ENCODE measurements at regions not wholly inside any gene's neighbourhood (a gene's known extent, or its start where the extent isn't known, plus 50 kb on each side); places are given as distances from the start of the nearest gene placed in this dataset.

DNA sequence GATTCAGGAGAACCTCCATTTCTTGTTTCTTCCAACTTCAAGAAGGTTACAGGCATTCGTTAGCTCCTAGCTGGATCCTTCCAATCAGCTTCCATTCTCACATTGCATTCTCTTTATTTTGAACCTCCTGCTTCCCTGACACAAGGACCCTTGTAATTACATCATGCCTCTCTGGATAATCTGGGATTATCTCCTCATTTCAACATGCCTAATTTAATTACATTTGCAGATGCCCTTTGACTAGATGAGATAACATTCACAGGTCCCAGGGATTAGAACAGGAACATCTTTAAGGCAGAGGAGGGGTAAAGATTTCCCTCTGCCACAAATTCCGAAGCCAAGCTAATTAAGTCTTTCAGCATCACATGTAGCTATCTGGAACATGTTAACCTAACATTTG, 753.8 kb upstream of the PCDH7 start:
- H3F3A ChIP-seq (ENCODE audit: insufficient read depth, low read length, poor library complexity, severe bottlenecking) = no peaks in the 10 kb centered on the region
- no peak overlapping the region for H3K4me3 ChIP-seq (ENCODE audit: low read length)
- H4K20me1 ChIP-seq (ENCODE audit: insufficient read depth) = no peaks in the 10 kb centered on the region
- H3K9me3 ChIP-seq (ENCODE audit: low read length) = no peaks in the 10 kb centered on the region
- H2AFZ ChIP-seq (ENCODE audit: low read depth, low read length) = no peak overlapping the region
- H3K36me3 ChIP-seq (ENCODE audit: insufficient read depth, low read length) = no peaks in the 10 kb centered on the region
- H3K4me2 ChIP-seq (ENCODE audit: low read length) = no peak overlapping the region
- no peak overlapping the region for H3K27ac ChIP-seq (ENCODE audit: low read length)
- H3K27me3 ChIP-seq (ENCODE audit: insufficient read depth, low read depth, low read length) = no peaks in the 10 kb centered on the region
- no peaks in the 10 kb centered on the region for H3K9me2 ChIP-seq (ENCODE audit: insufficient read depth, low read length)
- H3K79me2 ChIP-seq (replicated peaks; ENCODE audit: insufficient read depth, low read length) = no peaks in the 10 kb centered on the region
- no peak overlapping the region for H3K9ac ChIP-seq (ENCODE audit: low read length)
- TF ChIP-seq RAD21 (conservative IDR thresholded peaks at IDR 0.05) = no peak
- no peak for TF ChIP-seq EP300 (conservative IDR thresholded peaks at IDR 0.05; ENCODE audit: poor library complexity, severe bottlenecking)
- TF ChIP-seq TAF1 (IDR thresholded peaks at IDR 0.05; ENCODE audit: low read depth) = no peak

GRCh38 chr4:29970626-29971025, 749.5 kb upstream of the PCDH7 start:
- H3K27ac ChIP-seq (ENCODE audit: low read length) = no peak overlapping the region
- no peaks in the 10 kb centered on the region for H3K27me3 ChIP-seq (ENCODE audit: insufficient read depth, low read depth, low read length)
- no peaks in the 10 kb centered on the region for H3K9me3 ChIP-seq (ENCODE audit: low read length)
- no peak overlapping the region for H3K4me2 ChIP-seq (ENCODE audit: low read length)
- no peaks in the 10 kb centered on the region for H3K79me2 ChIP-seq (replicated peaks; ENCODE audit: insufficient read depth, low read length)
- H3K9ac ChIP-seq (ENCODE audit: low read length) = no peak overlapping the region
- H3K36me3 ChIP-seq (ENCODE audit: insufficient read depth, low read length) = no peaks in the 10 kb centered on the region
- no peaks in the 10 kb centered on the region for H4K20me1 ChIP-seq (ENCODE audit: insufficient read depth)
- TF ChIP-seq EZH2 (IDR thresholded peaks at IDR 0.05; ENCODE audit: borderline replicate concordance, insufficient read depth, low read length, poor library complexity, severe bottlenecking) = no peak
- no peak for TF ChIP-seq TAF1 (IDR thresholded peaks at IDR 0.05; ENCODE audit: low read depth)
- no peak for TF ChIP-seq RAD21 (conservative IDR thresholded peaks at IDR 0.05)
- TF ChIP-seq POLR2AphosphoS5 (IDR thresholded peaks at IDR 0.05) = no peak
- TF ChIP-seq SMC3 (conservative IDR thresholded peaks at IDR 0.05; ENCODE audit: poor library complexity) = no peak
- TF ChIP-seq CTCF (IDR thresholded peaks at IDR 0.05; ENCODE audit: poor library complexity, severe bottlenecking) = no peak
- TF ChIP-seq MXI1 (conservative IDR thresholded peaks at IDR 0.05; ENCODE audit: poor library complexity, severe bottlenecking) = no peak
- no peak for TF ChIP-seq REST (IDR thresholded peaks at IDR 0.05; ENCODE audit: borderline replicate concordance)
- TF ChIP-seq EP300 (conservative IDR thresholded peaks at IDR 0.05; ENCODE audit: poor library complexity, severe bottlenecking) = no peak
- H3K9me2 ChIP-seq (ENCODE audit: insufficient read depth, low read length) = no peaks in the 10 kb centered on the region
- no peak overlapping the region for H2AFZ ChIP-seq (ENCODE audit: low read depth, low read length)
- no peaks in the 10 kb centered on the region for H3F3A ChIP-seq (ENCODE audit: insufficient read depth, low read length, poor library complexity, severe bottlenecking)
- H3K4me3 ChIP-seq (ENCODE audit: low read length) = no peak overlapping the region

DNA sequence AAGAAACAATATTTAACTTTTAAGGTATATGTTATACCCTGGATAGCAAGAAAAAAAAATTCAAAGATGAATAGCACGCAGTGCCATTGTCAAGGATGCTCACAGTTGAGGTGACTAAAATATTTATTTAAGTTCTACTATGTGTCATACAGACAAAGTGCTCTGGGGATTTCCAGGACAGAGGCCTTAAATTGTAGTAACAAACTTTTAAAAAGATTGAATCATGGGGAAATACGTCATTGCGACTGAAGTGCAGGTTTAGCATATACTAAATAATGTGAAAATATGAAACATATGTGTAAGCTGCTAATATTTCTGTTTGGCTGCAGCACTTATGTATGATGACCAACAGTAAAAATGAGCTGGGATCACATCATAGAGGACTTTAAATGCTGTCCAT, 748.0 kb upstream of the PCDH7 start:
- no peak overlapping the region for H3K4me3 ChIP-seq (ENCODE audit: low read length)
- no peak overlapping the region for H3K9ac ChIP-seq (ENCODE audit: low read length)
- H3K4me2 ChIP-seq (ENCODE audit: low read length) = no peak overlapping the region
- H3F3A ChIP-seq (ENCODE audit: insufficient read depth, low read length, poor library complexity, severe bottlenecking) = no peaks in the 10 kb centered on the region
- no peaks in the 10 kb centered on the region for H3K36me3 ChIP-seq (ENCODE audit: insufficient read depth, low read length)
- no peaks in the 10 kb centered on the region for H3K27me3 ChIP-seq (ENCODE audit: insufficient read depth, low read depth, low read length)
- H3K9me2 ChIP-seq (ENCODE audit: insufficient read depth, low read length) = no peaks in the 10 kb centered on the region
- no peak overlapping the region for H2AFZ ChIP-seq (ENCODE audit: low read depth, low read length)
- H4K20me1 ChIP-seq (ENCODE audit: insufficient read depth) = no peaks in the 10 kb centered on the region
- no peaks in the 10 kb centered on the region for H3K79me2 ChIP-seq (replicated peaks; ENCODE audit: insufficient read depth, low read length)
- H3K27ac ChIP-seq (ENCODE audit: low read length) = no peak overlapping the region
- H3K9me3 ChIP-seq (ENCODE audit: low read length) = no peaks in the 10 kb centered on the region
- no peak for TF ChIP-seq SMC3 (conservative IDR thresholded peaks at IDR 0.05; ENCODE audit: poor library complexity)
- TF ChIP-seq EZH2 (IDR thresholded peaks at IDR 0.05; ENCODE audit: borderline replicate concordance, insufficient read depth, low read length, poor library complexity, severe bottlenecking) = no peak
- no peak for TF ChIP-seq TAF1 (IDR thresholded peaks at IDR 0.05; ENCODE audit: low read depth)
- TF ChIP-seq CTCF (IDR thresholded peaks at IDR 0.05; ENCODE audit: poor library complexity, severe bottlenecking) = no peak
- no peak for TF ChIP-seq MXI1 (conservative IDR thresholded peaks at IDR 0.05; ENCODE audit: poor library complexity, severe bottlenecking)
- no peak for TF ChIP-seq REST (IDR thresholded peaks at IDR 0.05; ENCODE audit: borderline replicate concordance)
- TF ChIP-seq RAD21 (conservative IDR thresholded peaks at IDR 0.05) = no peak
- TF ChIP-seq POLR2AphosphoS5 (IDR thresholded peaks at IDR 0.05) = no peak
- TF ChIP-seq EP300 (conservative IDR thresholded peaks at IDR 0.05; ENCODE audit: poor library complexity, severe bottlenecking) = no peak

All from neural cell (in vitro differentiated cells).